OCI-M2 (cell line): ENCODE measurements at regions not wholly inside any gene's neighbourhood (a gene's known extent, or its start where the extent isn't known, plus 50 kb on each side); places are given as distances from the start of the nearest gene placed in this dataset.

Experiments used
- DNase-seq: peaks from one replicate; lab custom pipeline; 2025; ENCODE audit not compliant: unreplicated experiment; lab: John Stamatoyannopoulos, UW

DNA sequence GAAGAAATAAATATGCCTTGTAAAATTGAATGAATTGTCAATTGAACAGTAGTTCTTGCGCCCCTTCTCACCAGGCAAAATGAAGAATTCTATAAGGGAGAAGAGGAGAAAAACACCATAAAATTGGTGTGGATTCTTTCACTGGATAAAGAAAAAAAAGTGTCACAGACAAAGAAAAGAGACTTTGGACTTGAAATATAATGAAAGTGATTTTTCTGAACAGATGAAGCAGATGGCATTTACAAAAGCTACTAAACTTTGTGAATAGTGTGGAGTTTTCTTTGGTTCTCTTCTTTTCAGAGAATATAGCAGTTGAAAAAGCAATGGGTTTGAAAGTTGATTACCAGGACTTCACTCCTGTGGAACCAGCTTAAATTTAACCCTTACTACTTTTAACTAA, 945.7 kb downstream of the DSC3 start:
- no peak for DNase-seq

DNA sequence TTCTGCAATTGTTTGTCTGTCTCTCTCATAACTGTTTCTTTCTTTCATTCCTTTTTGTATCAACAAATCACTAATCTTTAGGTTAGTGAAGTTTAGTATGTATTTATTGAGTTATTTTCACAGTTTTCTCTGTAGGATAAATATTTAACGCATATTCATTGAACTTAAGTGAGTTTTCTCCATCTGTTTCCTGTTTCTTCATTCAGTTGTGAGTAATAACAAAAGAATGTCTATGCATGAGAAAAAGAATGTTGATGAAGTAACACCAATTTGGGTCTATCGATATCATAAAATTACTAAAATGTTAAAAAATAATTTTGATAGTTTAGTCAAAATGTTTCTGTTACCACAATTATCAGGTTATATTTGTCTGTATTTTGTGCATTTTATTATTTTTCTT, 948.0 kb downstream of the DSC3 start:
- no peak for DNase-seq

DNA sequence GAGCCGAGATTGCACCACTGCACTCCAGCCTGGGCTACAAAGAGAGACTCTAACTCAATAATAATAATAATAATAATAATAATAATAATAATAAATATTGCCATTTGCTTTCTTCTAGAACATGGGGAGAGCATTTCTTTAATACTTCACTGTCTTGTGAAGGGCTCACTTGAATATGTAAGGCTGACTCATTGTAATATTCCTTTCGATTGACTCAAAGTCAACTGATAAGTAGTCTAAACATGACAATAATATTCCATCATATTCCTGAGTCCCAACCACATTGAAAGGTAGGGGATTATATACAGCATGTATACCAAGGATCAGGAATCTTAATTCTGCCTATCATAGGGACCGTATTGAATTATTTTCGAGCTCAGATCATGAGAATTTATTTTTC, 949.2 kb downstream of the DSC3 start:
- no peak for DNase-seq

DNA sequence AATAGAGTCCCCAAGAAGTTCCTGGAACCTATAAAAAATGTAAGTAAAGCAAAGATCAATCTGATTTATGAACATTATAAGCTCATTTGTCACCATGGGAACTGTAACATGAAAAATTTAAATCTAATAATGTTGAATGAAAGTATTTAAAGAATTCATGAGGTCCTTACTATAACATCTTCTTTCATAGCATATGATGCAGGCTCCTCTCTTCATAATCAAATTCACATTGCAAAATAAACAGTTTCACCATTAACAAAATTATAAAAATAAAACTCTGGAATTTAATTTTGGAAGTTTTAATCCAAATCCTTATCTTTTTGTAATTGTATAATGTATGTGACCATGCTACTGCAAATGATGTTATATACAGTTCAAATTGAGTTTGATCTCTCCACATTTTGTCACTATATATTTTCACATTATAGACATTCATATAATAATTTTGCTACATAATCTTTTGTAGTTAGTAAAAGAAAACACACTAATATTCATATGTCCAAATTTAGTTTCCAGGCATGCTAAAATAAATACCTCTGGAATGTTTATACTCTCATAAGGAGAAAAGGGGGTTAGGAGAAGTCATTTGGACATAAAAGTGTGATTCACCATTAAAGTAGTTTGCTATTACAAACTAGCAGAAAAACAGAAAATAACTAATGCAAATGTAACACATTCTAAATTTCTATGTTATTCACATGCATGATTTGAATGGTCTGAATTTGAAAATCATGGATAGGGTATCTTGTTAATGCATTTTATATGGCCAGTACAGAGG, 954.1 kb downstream of the DSC3 start:
- DNase-seq = no peak

DNA sequence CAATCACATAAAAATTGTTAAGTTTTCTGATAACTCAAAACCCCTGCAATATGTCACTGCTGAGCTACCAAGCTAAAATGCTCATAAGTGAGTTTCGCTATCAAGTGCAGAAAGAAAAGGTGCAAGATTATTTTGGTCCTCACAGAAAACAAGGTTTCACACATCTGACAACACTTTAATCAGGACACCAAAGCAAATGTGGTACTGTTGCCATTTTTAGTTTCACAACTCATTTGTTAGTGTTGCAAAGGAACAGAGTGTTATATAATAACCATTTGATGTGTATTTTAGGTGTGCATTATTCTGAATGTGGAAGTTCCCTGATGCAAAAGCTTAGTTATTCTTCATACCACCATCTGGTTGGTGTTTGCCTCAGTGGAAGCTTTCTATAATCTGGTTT, 956.2 kb downstream of the DSC3 start:
- no peak for DNase-seq

DNA sequence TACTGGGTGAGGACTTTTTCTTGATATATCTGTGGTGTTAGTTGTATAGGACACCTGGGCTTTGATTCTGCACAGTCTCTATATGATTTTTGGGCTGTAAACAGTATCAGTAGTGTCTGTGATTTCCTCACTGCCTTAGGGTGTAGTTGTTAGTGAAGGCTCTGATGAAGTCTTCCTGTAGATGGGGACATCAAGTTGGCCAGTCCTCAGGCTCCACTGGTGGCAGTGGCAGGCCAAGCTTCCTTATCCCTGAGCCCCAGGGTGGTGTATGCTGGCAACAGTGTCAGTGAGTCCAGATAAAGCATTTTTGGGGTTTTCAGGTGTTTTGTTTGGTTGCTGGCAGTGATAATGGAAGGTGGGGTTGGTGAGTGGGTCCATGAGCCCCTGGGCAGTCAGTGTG, 961.4 kb downstream of the DSC3 start:
- DNase-seq = no peak

DNA sequence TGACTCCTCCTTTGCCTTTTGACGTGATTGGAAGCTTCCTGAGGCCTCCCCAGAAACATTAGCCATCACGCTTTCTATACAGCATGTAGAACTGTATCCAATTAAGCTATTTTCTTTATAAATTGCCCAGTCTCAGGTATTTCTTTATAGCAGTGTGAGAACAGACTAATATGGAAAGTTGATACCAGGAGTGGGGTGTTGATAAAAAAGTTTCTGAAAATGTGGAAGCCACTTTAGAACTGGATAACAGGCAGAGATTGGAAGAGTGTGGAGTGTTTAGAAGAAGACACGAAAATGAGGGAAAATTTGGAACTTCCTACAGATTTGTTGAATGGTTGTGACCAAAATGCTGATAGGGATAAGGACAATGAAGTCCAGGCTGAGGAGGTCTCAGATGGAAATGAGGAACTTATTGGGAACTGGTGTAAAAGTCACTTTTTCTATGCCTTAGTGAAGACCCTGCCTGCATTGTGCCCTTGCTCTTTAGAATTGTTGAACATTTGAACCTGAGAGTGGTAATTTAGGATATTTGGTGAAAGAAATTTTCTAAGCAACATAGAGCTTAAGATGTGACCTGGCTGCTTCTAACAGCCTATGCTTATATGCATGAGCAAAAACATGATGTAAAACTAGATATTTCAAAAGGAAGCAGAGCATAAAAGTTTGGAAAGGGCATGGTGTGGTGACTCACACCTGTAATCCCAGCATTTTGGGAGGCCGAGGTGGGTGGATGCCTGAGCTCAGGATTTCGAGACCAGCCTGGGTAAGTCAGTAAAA, 969.7 kb downstream of the DSC3 start:
- DNase-seq = no peak

DNA sequence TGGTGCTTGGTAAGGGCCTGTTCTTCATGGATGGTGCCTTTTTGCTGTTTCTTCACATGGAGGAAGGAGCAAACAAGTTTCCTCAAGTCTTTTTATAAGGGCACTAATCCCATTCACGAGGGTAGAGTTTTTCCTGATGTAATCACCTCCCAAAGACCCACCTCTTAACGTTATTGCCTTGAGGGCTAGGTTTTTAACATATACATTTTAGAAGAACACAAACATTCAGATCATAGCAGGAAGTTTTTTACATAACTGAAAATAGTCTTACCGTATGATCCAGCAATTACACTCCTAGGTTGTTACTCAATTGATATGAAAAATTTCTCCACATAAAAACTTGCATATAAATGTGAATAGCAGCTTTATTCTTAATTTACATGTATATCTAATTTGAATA, 976.3 kb downstream of the DSC3 start:
- no peak for DNase-seq

DNA sequence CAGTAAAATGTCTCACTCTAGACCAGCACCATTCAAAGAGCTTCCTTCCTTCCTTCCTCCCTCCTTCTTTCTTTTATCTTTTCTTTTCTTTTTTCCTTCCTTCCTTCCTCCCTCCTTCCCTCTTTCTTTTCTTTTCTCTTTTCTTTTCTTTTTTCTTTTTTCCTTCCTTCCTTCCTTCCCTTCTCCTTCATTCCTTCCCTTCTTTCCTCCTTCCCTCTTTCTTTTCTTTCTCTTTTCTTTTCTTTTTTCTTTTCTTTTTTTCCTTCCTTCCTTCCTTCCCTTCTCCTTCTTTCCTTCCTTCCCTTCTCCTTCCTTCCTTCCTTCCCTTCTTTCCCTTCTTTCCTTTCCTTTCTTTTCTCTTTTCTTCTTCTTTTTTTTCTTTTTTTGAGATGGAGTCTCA, 985.1 kb downstream of the DSC3 start:
- no peak for DNase-seq

DNA sequence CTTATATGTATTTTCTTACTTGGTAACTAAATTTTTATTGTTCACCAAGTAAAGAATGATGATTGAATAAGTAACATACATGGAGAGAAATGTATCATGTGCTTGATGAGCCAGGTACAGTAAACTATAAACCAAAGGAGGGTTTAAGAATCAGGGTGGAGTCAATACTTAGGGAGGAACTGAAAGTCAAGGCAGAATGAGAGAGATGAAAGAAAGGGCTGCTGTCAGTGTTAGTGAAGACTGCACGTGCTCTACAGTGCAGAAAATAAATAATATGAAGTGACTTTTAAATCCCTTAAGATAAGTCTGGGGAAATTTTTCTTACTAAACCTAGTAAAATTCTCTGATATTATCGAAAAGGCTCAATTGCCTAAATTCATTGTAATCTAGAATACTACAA, 986.0 kb downstream of the DSC3 start:
- no peak for DNase-seq

DNA sequence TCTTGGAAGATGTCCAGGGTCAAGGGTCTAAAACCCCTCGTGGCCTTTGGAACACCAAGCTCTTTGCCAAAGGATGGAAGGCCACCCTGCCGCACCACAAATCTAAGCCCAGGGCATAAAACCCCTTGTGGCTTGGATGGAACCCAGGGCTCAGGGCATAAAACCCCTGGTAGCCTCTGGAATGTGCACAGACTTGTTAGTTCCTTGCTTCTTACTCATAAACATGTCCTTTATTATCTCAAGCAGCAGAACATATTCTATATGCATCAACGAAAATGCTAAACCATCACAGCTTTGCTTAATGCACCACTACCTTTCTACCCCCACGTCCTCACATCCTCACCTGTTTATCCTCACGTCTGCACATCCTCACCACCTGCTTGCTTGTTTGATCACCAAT, 998.0 kb downstream of the DSC3 start:
- DNase-seq = no peak

DNA sequence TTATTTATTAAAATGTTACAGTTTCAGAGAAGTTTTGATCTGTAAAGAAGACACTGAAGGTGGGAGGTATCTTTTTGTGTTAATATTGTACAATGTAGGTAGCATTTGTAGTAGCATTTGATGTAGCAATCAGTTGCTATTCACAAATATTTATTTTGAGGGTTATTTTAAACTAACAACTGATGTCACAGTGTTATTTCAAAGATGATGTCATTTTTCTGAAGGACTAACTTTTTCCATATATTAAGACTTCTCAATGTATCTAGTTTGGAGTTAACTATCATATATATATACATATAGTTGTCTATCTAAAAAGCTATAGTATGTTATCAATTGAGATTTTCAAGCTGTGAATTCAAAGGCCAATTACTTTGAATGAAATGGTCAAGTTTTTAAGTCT, 1003.3 kb downstream of the DSC3 start:
- DNase-seq = no peak

DNA sequence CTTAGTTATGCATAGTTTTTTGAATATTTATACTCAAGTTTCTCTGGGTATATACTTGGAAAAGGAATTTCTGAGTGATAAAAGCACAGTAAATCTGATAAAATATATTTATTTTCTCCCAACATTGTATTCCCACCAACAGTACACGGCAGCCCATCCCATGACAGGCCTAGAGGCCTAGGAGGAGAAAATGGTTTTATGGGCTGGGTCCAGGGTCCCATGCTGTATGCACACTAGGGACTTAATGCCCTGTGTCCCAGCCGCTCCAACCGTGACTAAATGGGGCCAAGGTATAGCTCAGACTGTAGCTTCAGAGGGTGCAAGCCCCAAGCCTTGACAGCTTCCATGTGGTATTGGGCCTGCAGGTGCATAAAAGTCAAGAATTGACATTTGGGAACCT, 1007.7 kb downstream of the DSC3 start:
- DNase-seq = no peak

DNA sequence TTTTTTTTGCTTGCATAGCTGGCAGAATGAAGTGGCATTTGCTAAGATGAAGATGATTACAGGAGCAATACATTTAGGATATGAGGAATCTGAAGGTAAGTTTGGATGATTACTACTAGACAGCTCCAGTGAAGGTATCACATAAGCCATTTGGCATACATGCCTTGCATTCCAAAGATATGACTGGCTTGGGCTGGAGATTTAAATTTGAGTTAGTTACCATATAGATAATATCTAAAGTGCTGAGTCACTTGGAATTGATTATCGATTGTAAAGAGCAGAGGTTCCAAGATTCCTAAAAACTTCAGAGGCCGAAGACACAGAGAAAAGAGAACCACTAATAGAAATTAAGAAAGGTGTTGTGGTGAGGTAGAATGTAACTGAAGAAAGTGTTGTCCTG, 1026.4 kb downstream of the DSC3 start:
- DNase-seq = no peak

DNA sequence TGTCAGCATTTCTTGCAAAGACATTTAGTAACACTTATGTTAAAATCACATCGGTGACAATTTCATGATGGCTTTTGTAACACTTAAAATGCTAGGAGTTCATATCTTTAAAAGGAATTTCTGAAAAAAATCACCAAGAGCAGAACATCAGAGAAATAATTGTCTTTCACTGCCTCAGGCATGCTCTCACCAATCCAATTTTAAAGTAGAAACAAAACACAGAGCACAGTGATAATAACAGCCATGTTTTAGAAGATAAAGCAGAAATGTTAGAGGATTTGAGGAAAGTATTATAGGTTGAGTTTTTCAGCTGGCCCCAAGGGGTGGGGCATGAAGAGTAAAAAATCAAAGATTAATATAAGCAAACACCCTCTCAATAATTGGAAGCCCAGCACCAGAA, 1037.6 kb downstream of the DSC3 start:
- DNase-seq = no peak

DNA sequence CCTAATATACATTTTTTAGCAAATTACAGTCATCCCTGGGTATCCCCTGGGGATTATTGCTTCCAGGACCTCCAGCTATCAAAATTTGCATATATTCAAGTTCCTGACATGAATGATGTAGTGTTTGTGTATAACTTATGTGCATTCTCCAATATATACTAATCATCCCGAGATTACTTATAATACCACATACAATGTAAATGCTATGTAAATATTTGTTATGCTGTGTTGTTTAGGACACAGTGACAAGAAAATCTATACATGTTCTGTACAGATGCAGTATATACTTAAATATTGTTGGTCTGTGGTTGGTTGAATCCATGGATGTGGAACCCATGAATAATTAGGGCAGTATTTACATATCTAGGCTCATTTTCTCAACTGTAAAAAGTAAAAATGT, 1060.3 kb downstream of the DSC3 start:
- no peak for DNase-seq

DNA sequence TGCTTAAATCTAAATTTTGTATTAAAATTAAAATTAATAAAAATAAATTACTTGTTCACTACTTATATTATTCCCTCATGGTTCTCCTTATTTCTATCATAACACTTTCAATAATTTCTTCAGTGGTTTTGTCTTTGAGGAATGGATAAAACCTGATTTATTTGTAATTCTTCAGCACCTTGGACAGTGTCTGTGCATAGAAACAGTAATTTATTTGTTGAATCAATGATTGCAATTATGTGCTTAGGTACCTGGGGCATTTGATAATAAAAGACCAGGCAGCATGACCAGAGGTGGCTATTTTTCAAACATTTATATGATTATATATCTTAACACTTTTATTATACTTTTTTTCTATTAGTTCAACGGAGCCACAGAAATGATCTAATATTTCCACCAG, 1062.7 kb downstream of the DSC3 start:
- no peak for DNase-seq

DNA sequence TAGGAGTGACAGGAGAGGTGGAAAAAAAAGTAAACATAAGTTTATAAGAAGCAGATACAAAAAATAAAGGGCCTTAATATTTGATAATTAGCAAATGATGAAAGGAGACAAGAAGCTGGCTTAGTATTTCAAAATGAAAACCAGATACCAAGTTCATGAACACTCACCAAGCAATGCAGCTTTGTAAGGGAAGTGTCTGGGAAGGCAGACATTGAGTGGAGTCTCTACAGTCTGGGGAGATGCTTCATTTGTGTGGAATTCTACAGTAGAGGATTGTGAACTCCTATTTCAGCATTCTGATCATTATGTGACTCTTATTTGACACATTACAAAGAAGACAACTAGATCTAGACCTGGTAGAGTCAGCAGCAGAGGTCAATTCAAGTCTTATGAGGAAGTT, 1072.7 kb downstream of the DSC3 start:
- no peak for DNase-seq

DNA sequence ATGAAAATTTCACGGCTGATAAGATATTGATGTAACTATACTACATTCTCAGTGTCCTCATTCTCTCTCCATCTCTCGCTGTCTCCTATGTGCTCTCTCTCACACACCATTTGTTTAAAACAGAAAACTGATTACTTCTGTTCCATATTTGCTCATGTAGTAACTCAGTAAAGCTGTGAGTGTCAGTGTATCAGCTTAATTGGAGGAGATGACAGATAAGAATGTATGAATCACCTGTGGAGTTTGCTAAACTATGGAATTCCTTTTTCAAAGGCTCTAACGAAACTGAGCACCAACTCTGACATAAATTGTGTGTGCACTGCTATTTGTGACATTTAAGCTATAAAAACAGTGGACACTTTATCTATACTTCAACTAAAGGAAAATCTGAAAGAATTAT, 1080.0 kb downstream of the DSC3 start:
- DNase-seq = no peak

DNA sequence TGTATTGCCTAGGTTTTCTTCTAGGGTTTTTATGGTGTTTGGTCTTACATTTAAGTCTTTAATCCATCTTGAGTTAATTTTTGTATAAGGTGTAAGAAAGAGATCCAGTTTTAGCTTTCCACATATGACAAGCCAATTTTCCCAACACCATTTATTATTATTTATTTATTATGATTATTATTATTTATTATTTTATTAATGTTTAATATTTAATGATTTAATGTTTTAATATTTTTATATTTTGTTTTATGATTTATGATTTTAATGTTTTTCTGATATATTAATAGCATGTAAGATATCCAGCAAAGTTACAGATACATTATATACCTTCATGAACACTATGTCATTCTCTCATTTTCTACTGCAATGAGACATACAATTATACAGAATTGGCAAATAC, 1082.0 kb downstream of the DSC3 start:
- DNase-seq = no peak

DNA sequence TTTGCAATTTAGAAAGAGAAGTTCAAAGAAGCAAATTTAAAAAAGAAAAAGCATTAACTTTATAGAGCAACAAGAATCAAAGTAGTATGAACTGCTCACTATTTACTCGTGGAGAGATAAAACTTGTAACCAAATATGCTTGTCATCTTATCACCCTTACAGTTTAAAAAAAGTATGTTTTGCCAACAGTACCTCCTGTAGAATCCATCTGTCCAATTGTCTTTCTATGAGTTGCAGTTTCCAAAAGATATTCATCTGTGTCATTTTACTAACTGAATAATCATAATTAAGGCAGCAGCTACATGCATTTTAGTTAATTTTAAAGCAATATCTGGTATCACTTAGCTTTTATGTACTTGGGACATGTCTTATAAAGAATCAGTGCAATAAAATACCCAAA, 1112.3 kb downstream of the DSC3 start:
- DNase-seq = no peak

DNA sequence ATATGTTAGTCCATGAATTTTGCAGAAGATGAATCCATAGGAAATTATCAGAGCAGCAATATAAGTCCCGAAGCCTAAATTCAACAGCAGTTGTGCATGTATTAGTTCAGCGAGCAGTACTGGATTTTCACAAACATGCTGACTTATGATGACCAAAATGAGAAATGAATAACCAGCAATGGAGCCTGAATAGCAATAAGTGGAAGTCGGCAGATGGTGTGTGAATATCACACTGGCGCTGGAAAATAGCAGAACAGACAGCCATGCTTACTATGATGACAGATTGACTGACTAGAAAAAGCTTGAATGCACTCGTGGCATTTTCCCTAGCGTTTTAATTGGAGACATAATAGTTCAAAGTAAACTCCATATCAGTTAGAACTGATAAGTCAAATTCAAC, 1114.5 kb downstream of the DSC3 start:
- DNase-seq = no peak

DNA sequence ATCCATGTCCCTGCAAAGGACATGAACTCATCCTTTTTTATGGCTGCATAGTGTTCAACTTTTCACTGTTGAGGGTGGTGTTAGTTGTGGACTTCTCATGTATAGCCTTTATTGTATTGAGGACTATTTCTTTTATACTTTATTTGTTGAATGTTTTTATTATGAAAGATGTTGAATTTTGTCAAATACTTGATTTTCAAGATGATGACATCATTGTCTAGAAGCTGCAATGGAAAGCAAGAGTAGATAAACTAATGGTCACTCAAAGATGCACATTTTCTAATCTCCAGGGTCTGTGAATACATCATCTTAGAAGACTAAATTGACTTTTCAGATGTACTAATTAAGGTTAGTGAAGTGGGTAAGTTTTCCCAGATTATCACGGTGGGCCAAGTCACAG, 1117.0 kb downstream of the DSC3 start:
- no peak for DNase-seq
